Nephron (organoid): ENCODE measurements at regions not wholly inside any gene's neighbourhood (a gene's known extent, or its start where the extent isn't known, plus 50 kb on each side); places are given as distances from the start of the nearest gene placed in this dataset.

Experiments
- H3K27ac Mint-ChIP-seq, 3 experiments: 2 replicates each; pipeline ENCODE4 v1.8.0; 2020; ENCODE audit warnings: mixed read lengths in 3 of 3, mild to moderate bottlenecking in 2 of 3, moderate library complexity in 1 of 3
- H3K27me3 Mint-ChIP-seq: 2 replicates; pipeline ENCODE4 v1.8.0; 2021; ENCODE audit warnings: low read depth, mild to moderate bottlenecking, moderate library complexity, mixed read lengths
- H3K36me3 Mint-ChIP-seq: 2 replicates; pipeline ENCODE4 v1.8.0; 2020; ENCODE audit warnings: low read depth, mixed read lengths
- H3K4me1 Mint-ChIP-seq: 2 replicates; pipeline ENCODE4 v1.8.0; 2020; ENCODE audit warnings: mixed read lengths
- H3K4me3 Mint-ChIP-seq, 3 experiments: 2 replicates each; pipeline ENCODE4 v1.8.0; 2020; ENCODE audit warnings: mild to moderate bottlenecking in 3 of 3, mixed read lengths in 3 of 3, moderate library complexity in 2 of 3
- H3K9me3 Mint-ChIP-seq: 2 replicates; pipeline ENCODE4 v1.8.0; 2020; ENCODE audit warnings: mixed read lengths
- TF ChIP-seq, protein P1 (sequence below), 3 experiments: fragments of 200-600 bp; sonication (generic); IDR thresholded peaks; one replicate each; pipeline ENCODE4 v1.5.0; 2021; ENCODE audit warnings: antibody characterized with exemption in 3 of 3; ENCODE audit not compliant: unreplicated experiment in 3 of 3

DNA sequence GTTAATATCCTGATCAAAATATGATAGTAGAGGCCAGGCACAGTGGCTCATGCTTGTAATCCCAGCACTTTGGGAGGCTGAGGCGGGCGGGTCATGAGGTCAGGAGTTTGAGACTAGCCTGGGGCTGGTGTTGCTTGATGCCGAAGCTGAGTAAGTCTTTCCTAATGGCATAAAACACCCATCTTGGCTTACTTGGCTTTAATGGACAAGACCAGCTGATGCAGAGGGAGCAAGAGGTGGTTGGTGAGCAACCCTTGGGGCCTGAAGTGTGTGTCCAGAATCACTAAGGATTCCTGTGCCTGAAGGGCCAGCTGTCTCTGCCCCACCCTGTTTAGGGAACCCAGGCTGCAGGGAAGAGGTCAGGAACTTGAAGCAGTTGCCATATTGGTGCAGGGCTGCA lies 217.2 kb downstream of the ARL4C start:
- Mint-ChIP-seq H3K4me1 (no peaks in the 10 kb centered on the region), H3K27me3 (no peaks in the 10 kb centered on the region), H3K36me3 (no peaks in the 10 kb centered on the region), H3K9me3 (peaks cover 4% of the 10 kb centered on the region), H3K27ac (no peak overlapping the region), H3K4me3 (no peak overlapping the region)
- TF ChIP-seq, protein P1, sequence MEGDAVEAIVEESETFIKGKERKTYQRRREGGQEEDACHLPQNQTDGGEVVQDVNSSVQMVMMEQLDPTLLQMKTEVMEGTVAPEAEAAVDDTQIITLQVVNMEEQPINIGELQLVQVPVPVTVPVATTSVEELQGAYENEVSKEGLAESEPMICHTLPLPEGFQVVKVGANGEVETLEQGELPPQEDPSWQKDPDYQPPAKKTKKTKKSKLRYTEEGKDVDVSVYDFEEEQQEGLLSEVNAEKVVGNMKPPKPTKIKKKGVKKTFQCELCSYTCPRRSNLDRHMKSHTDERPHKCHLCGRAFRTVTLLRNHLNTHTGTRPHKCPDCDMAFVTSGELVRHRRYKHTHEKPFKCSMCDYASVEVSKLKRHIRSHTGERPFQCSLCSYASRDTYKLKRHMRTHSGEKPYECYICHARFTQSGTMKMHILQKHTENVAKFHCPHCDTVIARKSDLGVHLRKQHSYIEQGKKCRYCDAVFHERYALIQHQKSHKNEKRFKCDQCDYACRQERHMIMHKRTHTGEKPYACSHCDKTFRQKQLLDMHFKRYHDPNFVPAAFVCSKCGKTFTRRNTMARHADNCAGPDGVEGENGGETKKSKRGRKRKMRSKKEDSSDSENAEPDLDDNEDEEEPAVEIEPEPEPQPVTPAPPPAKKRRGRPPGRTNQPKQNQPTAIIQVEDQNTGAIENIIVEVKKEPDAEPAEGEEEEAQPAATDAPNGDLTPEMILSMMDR (IDR thresholded peaks at IDR 0.05; ENCODE audit: unreplicated experiment in 3 of 3) = no peak

DNA sequence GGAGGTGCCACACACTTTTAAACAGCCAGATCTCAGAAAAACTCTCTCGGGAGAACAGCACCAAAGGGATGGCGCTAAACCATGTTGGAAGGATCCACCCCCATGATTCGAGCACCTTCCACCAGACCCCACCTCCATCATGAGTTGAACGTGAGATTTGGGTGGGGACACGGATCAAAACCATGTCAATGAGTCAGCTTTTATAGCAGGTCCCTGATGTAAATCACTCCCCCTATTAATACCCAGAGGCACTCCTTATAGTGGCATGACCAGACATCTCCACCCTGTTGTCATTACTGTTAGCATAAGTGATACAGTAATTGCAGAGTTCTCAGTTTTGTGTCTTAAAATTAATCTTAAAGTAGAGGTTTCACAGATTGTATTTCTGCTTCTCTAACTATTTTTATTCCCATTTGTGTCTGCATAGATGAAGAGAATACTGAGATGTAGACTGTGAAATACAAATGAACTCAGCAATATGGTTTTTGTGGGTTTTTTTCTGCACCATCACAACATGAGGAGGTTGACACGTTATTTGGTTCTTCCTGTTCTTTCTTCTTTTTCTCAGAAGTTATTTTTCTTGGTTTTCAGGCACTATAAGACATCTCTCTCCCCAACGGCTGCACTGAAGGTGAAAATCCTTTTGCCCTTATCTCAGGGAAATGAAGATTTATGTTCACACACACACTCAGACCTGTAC lies 218.2 kb downstream of the ARL4C start:
- H3K4me3 Mint-ChIP-seq = no peak overlapping the region
- H3K36me3 Mint-ChIP-seq = no peaks in the 10 kb centered on the region
- TF ChIP-seq, protein P1 (IDR thresholded peaks at IDR 0.05; ENCODE audit: unreplicated experiment in 3 of 3) = no peak
- H3K27ac Mint-ChIP-seq = no peak overlapping the region
- no peaks in the 10 kb centered on the region for H3K27me3 Mint-ChIP-seq
- no peaks in the 10 kb centered on the region for H3K4me1 Mint-ChIP-seq
- peaks cover 4% of the 10 kb centered on the region for H3K9me3 Mint-ChIP-seq

DNA sequence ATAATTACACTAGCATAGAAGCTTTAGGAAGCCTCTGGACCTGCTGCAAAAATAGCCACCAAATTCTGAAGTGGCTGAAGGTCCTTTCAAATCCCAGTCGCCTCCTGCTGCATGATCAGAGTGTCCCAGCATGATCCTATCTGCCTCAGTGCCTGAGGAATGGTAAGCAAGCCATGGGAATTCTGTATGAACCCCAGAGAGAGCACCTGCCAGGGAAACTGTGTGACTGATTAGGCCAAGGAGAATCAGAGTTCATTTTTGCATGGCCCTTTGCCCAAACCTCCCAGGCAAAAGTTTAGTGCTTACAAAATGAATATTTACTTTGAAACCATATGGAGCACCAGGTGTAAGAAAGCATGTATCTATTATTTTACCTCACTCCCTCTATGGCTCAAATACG lies 221.4 kb downstream of the ARL4C start:
- Mint-ChIP-seq H3K36me3 (no peaks in the 10 kb centered on the region), H3K4me3 (no peak overlapping the region), H3K9me3 (peaks cover 4% of the 10 kb centered on the region), H3K27me3 (no peaks in the 10 kb centered on the region), H3K27ac (no peak overlapping the region), H3K4me1 (no peaks in the 10 kb centered on the region)
- TF ChIP-seq, protein P1 (IDR thresholded peaks at IDR 0.05; ENCODE audit: unreplicated experiment in 3 of 3) = no peak

DNA sequence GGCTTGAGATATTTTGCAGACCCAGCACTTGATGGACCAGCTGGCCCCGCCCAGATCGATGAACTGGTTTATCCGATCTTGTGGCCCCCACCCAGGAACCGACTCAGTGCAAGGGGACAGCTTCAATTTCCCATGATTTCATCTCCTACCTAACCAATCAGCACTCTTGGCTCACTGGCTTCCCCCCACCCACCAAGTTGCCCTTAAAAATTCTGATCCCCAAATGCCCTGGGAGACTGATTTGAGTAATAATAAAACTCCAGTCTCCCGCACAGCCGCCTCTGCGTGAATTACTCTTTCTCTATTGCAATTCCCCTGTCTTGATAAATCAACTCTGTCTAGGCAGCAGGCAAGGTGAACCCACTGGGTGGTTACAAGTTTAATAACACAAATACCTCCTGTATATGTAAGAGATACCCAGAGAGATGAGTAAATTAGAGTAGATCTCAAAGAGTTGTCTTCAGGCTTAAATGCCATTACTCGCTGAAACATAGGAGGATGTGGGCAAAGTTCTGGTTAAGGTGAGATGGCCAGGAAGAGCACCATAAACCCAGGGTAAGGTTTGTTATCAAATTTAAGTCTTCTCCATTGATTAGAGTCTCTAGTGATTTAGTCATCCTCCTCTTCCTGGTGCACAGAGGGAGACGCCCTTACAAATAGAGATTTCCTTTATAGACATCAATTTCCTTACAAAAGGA lies 222.8 kb downstream of the ARL4C start:
- H3K27me3 Mint-ChIP-seq = no peaks in the 10 kb centered on the region
- no peak overlapping the region for H3K27ac Mint-ChIP-seq
- H3K4me1 Mint-ChIP-seq = no peaks in the 10 kb centered on the region
- no peak overlapping the region for H3K4me3 Mint-ChIP-seq
- H3K36me3 Mint-ChIP-seq = no peaks in the 10 kb centered on the region
- peaks cover 4% of the 10 kb centered on the region for H3K9me3 Mint-ChIP-seq
- TF ChIP-seq, protein P1 (IDR thresholded peaks at IDR 0.05; ENCODE audit: unreplicated experiment in 3 of 3) = no peak

DNA sequence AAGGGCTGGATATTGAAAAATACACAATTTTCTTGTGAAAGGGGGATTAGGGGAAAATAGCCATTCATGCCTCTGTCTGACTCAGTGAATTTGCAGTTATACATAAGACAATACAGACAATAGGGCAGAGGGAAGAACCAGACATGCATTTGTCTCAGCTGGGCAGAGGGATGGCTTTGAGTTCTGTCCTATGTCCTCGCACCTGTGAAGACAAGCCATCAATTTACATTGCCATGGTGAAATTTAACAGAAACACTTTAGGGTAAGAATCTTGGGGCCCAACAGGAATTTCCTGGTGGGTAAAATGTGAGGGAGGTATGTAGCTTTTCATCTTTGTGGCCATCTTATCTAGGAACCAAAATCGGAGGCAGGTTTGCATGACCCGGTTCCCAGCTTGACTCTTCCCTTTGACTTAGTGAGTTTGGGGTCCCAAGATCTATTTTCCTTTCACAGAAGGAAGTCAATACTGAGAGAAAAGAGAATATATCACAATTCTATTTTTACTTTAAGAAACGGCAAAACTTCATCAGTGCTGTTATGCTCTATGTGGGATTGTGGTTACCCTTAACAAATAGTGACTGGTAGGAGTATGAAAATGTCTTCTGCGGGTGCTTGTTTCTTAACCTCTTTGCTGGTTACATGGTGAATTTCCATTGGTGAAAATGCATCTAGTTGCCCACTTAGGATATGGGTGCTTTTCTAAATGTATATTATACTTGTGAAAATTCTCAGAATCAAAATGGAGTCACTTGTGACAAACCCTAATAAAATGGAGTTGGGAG lies 221.8 kb downstream of the SPP2 start:
- TF ChIP-seq, protein P1 (IDR thresholded peaks at IDR 0.05; ENCODE audit: unreplicated experiment in 3 of 3) = no peak
- H3K27ac Mint-ChIP-seq = no peak overlapping the region
- no peaks in the 10 kb centered on the region for H3K27me3 Mint-ChIP-seq
- no peaks in the 10 kb centered on the region for H3K9me3 Mint-ChIP-seq
- no peak overlapping the region for H3K4me3 Mint-ChIP-seq
- no peaks in the 10 kb centered on the region for H3K36me3 Mint-ChIP-seq
- H3K4me1 Mint-ChIP-seq = no peaks in the 10 kb centered on the region
